C4-2B (cell line): ENCODE measurements at regions not wholly inside any gene's neighbourhood (a gene's known extent, or its start where the extent isn't known, plus 50 kb on each side); places are given as distances from the start of the nearest gene placed in this dataset.

Source experiments
- H3K27ac ChIP-seq: fragments of 450-650 bp; 2 replicates; pipeline ENCODE4 v1.5.1; 2017
- CTCF ChIP-seq: fragments of 450-650 bp; conservative IDR thresholded peaks from 2 replicates; pipeline ENCODE4 v1.5.1; 2017; ENCODE audit warnings: mild to moderate bottlenecking
- ZFX ChIP-seq: fragments of 450-650 bp; IDR thresholded peaks from 2 replicates; pipeline ENCODE4 v1.6.1; 2017

- TF ChIP-seq ZFX, result no peak
- TF ChIP-seq CTCF, result no peak
- H3K27ac ChIP-seq, result no peak overlapping the region
Measured at GRCh38 chr5:2626572-2626971, 124.9 kb downstream of the IRX2 start.

- H3K27ac ChIP-seq, result no peak overlapping the region
- TF ChIP-seq CTCF (no peak), ZFX (no peak)
Measured at GRCh38 chr5:2622866-2623265, 128.6 kb downstream of the IRX2 start.

- TF ChIP-seq ZFX (no peak), CTCF (no peak)
- no peak overlapping the region for H3K27ac ChIP-seq
Measured at GRCh38 chr5:2621631-2622030, 129.8 kb downstream of the IRX2 start.

GRCh38 chr5:2619216-2619615 lies 132.3 kb downstream of the IRX2 start:
- TF ChIP-seq CTCF (no peak), ZFX (no peak)

GRCh38 chr5:2617461-2617860 lies 134.0 kb downstream of the IRX2 start:
- no peak for TF ChIP-seq ZFX
- TF ChIP-seq CTCF, result no peak
- H3K27ac ChIP-seq, result no peak overlapping the region

More at GRCh38 chr5:2619216-2619615, 132.3 kb downstream of the IRX2 start:
- no peak overlapping the region for H3K27ac ChIP-seq

- no peak overlapping the region for H3K27ac ChIP-seq
- TF ChIP-seq CTCF (no peak), ZFX (no peak)
Measured at GRCh38 chr5:2615917-2616316, 135.6 kb downstream of the IRX2 start.

GRCh38 chr5:2614571-2614970 lies 136.9 kb downstream of the IRX2 start:
- no peak for TF ChIP-seq CTCF
- TF ChIP-seq ZFX, result no peak
- no peak overlapping the region for H3K27ac ChIP-seq
